ENCODE measurements at regions not wholly inside any gene's neighbourhood (a gene's known extent, or its start where the extent isn't known, plus 50 kb on each side); places are given as distances from the start of the nearest gene placed in this dataset.
A peak's percentile ranks its signal among the peaks of the same experiment; 100 is the strongest.
"Not testable (repeated sequence)": the region's sequence is repeated elsewhere in the genome, so short reads cannot be mapped to it uniquely, and the experiment has no call there.

GRCh38 chr4:116982656-116983055 is 102.7 kb downstream of the TRAM1L1 start:
- Histone ChIP-seq H3K36me3 (ENCODE audit: control insufficient read depth, insufficient read depth, low read length) (no peaks in the 10 kb centered on the region), H3K27me3 (ENCODE audit: control insufficient read depth, insufficient read depth, low read length, poor library complexity, severe bottlenecking) (no peaks in the 10 kb centered on the region), H3K9me3 (ENCODE audit: control insufficient read depth, low read length) (no peaks in the 10 kb centered on the region), H3K4me1 (ENCODE audit: control insufficient read depth, insufficient read depth, low read length) (no peaks in the 10 kb centered on the region), H3K4me3 (ENCODE audit: low read length) (no peak overlapping the region), H3K9ac (ENCODE audit: extremely low read depth, low read length, poor library complexity, severe bottlenecking) (no peak overlapping the region), H3K27ac (ENCODE audit: low read depth, low read length) (no peak overlapping the region)
- Mint-ChIP-seq H3K4me1 (peaks cover 2% of the 10 kb centered on the region), H3K27ac (no peak overlapping the region), H3K36me3 (ENCODE audit: low read depth) (no peaks in the 10 kb centered on the region), H3K4me3 (no peak overlapping the region), H3K27me3 (ENCODE audit: insufficient read depth) (no peaks in the 10 kb centered on the region), H3K9me3 (no peaks in the 10 kb centered on the region)
- 87 to 91% methylated on average over 5 of the region's 5 CpGs for WGBS, 2 experiments (ENCODE audit: insufficient coverage in 1 of 2, insufficient read length in 1 of 2)
- no peak for DNase-seq
- no peak for TF ChIP-seq CTCF (conservative IDR thresholded peaks at IDR 0.05)

DNA sequence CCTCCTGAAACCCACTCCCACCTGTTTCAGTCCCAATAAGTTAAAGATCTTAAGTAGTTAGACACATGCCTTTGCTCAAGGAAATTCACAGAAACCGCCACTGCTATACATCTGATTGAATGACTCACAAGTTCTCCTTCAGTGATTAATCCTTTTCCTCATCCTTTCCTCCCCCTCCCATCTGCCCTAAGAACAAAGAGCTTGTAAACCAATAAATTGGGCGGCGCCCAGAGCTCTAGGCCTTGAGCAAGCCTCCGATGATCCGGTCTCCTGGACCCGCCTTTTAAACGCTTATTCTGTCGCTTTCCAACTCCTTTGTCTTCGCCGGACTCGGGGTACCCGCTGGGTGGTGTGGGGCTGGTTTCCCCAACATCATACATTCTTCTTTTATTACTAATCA is 104.9 kb downstream of the TRAM1L1 start:
- DNase-seq; H3K36me3 ChIP-seq (ENCODE audit: control insufficient read depth, insufficient read depth, low read length); H3K27me3 ChIP-seq (ENCODE audit: control insufficient read depth, insufficient read depth, low read length, poor library complexity, severe bottlenecking); H3K36me3 Mint-ChIP-seq (ENCODE audit: low read depth); H3K9me3 ChIP-seq (ENCODE audit: control insufficient read depth, low read length); H3K9me3 Mint-ChIP-seq; H3K4me3 Mint-ChIP-seq; H3K9ac ChIP-seq (ENCODE audit: extremely low read depth, low read length, poor library complexity, severe bottlenecking); H3K4me1 ChIP-seq (ENCODE audit: control insufficient read depth, insufficient read depth, low read length); H3K27me3 Mint-ChIP-seq (ENCODE audit: insufficient read depth); H3K4me3 ChIP-seq (ENCODE audit: low read length); H3K27ac Mint-ChIP-seq; H3K4me1 Mint-ChIP-seq: not testable (repeated sequence)
- WGBS, 2 experiments (ENCODE audit: insufficient coverage in 1 of 2, insufficient read length in 1 of 2): 87 to 88% methylated on average over 1 to 11 of the region's 12 CpGs
- peak overlapping the region; percentile 67 for H3K27ac ChIP-seq (ENCODE audit: low read depth, low read length)

DNA sequence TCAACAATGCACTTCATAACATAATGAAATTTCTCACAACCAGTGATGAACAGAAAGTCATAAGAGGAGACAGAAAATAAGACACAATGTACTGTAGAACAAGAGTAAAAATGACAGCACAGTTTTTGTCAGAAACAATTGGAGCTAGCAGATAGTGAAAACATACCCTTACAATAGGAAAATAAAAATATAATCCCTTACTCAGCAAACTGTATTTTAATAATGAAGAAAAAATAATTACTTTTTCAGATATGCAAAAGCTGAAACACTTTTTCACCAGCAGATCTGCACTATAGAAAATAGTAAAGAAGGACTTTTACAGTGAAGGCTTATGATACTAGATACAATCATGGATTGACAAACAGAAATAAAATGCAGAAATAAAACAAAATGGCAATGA is 126.3 kb downstream of the TRAM1L1 start:
- Mint-ChIP-seq H3K9me3 (no peaks in the 10 kb centered on the region), H3K27ac (no peak overlapping the region), H3K4me3 (no peak overlapping the region), H3K4me1 (no peaks in the 10 kb centered on the region), H3K27me3 (ENCODE audit: insufficient read depth) (no peaks in the 10 kb centered on the region), H3K36me3 (ENCODE audit: low read depth) (no peaks in the 10 kb centered on the region)
- no peak overlapping the region for H3K27ac ChIP-seq (ENCODE audit: low read depth, low read length)
- H3K27me3 ChIP-seq (ENCODE audit: control insufficient read depth, insufficient read depth, low read length, poor library complexity, severe bottlenecking): no peaks in the 10 kb centered on the region
- H3K36me3 ChIP-seq (ENCODE audit: control insufficient read depth, insufficient read depth, low read length): no peaks in the 10 kb centered on the region
- no peak overlapping the region for H3K9ac ChIP-seq (ENCODE audit: extremely low read depth, low read length, poor library complexity, severe bottlenecking)
- no peaks in the 10 kb centered on the region for H3K9me3 ChIP-seq (ENCODE audit: control insufficient read depth, low read length)
- H3K4me3 ChIP-seq (ENCODE audit: low read length): no peak overlapping the region
- no peaks in the 10 kb centered on the region for H3K4me1 ChIP-seq (ENCODE audit: control insufficient read depth, insufficient read depth, low read length)
- no peak for TF ChIP-seq CTCF (conservative IDR thresholded peaks at IDR 0.05)
- no peak for DNase-seq

- H3K4me1 Mint-ChIP-seq: no peaks in the 10 kb centered on the region
- Histone ChIP-seq H3K4me1 (ENCODE audit: control insufficient read depth, insufficient read depth, low read length) (no peaks in the 10 kb centered on the region), H3K36me3 (ENCODE audit: control insufficient read depth, insufficient read depth, low read length) (no peaks in the 10 kb centered on the region), H3K27ac (ENCODE audit: low read depth, low read length) (no peak overlapping the region), H3K9ac (ENCODE audit: extremely low read depth, low read length, poor library complexity, severe bottlenecking) (no peak overlapping the region), H3K9me3 (ENCODE audit: control insufficient read depth, low read length) (no peaks in the 10 kb centered on the region), H3K4me3 (ENCODE audit: low read length) (no peak overlapping the region), H3K27me3 (ENCODE audit: control insufficient read depth, insufficient read depth, low read length, poor library complexity, severe bottlenecking) (no peaks in the 10 kb centered on the region)
- H3K36me3 Mint-ChIP-seq (ENCODE audit: low read depth): no peaks in the 10 kb centered on the region
- H3K27me3 Mint-ChIP-seq (ENCODE audit: insufficient read depth): no peaks in the 10 kb centered on the region
- 77 to 93% methylated on average over 2 to 3 of the region's 3 CpGs for WGBS, 2 experiments (ENCODE audit: insufficient coverage in 1 of 2, insufficient read length in 1 of 2)
- TF ChIP-seq CTCF (conservative IDR thresholded peaks at IDR 0.05): no peak
- no peak for DNase-seq
- no peaks in the 10 kb centered on the region for H3K9me3 Mint-ChIP-seq
- no peak overlapping the region for H3K27ac Mint-ChIP-seq
- no peak overlapping the region for H3K4me3 Mint-ChIP-seq
Observed at GRCh38 chr4:116953947-116954346, 131.4 kb downstream of the TRAM1L1 start.

All from endodermal cell (in vitro differentiated cells).